ENCODE measurements at regions not wholly inside any gene's neighbourhood (a gene's known extent, or its start where the extent isn't known, plus 50 kb on each side); places are given as distances from the start of the nearest gene placed in this dataset.

- TF ChIP-seq CTCF (IDR thresholded peaks at IDR 0.05; ENCODE audit: insufficient read depth, low read depth, low read length, missing control alignments), result no peak
These were observed 287.7 kb downstream of the DHX35 start for GRCh38 chr20:39249798-39250197.

GRCh38 chr20:39248862-39249485 is 286.8 kb downstream of the DHX35 start:
- no peak for TF ChIP-seq CTCF (IDR thresholded peaks at IDR 0.05; ENCODE audit: insufficient read depth, low read depth, low read length, missing control alignments)
- H3K4me3 ChIP-seq (ENCODE audit: low read length), result no peak overlapping the region

More at GRCh38 chr20:39249798-39250197, 287.7 kb downstream of the DHX35 start:
- DNase-seq (ENCODE audit: low read depth), result no peak
- no peak overlapping the region for H3K4me3 ChIP-seq (ENCODE audit: low read length)

DNA sequence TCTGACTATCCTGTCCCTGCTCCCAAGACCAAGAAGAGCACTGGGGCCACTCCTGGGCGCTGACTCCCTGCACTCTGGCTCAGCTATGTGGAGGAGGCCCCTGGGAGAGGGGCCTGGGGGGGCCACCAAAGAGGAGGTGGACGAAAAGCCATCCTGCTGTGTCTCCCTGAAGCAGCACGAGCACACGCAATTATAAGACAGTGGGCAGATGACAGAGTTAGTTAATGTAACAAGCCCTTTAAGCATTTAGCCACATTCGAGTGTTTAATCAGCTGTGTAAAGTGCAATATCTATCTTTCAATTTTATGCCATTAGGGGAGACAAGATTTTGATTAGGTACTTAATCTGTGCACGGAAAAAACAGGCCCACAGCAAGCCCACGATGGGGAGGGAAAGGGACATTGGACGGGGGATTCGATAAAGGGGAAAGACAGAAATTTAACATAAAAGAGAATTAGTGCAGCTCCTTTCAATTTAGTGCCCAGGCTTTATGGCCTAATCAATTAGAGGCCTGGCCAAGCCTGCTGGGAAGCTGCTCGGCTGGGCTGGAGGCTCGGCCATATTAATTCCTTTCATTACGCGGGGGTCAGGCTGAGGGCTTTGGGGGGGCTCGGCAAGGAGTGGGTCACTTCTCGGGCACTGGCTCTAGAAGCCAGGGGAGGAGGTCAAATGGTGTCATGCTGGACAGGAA is 286.2 kb downstream of the DHX35 start:
- TF ChIP-seq CTCF (IDR thresholded peaks at IDR 0.05; ENCODE audit: insufficient read depth, low read depth, low read length, missing control alignments), result no peak
- DNase-seq (ENCODE audit: low read depth), result no peak
- no peak overlapping the region for H3K4me3 ChIP-seq (ENCODE audit: low read length)

More at GRCh38 chr20:39248862-39249485, 286.8 kb downstream of the DHX35 start:
- DNase-seq (ENCODE audit: low read depth), result no peak

DNA sequence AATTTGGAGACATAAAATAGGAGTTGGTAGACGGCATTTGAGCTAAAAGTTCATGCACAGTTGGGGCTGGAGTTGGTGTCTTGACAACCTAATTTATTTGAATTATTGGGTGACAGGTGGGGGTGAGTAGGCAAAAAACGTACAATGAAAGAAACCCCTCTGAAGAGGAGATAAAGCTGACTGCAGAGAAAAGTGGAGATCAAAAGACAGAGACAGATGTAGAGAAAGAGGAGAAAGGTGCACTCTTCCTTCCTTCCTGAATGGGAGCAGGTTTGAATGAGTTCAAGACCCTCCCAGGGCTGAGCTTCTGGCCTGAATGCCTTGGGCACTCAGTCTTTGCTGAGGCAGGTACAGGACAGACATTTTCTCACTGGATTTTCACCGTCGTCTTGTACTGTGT is 284.3 kb downstream of the DHX35 start:
- H3K4me3 ChIP-seq (ENCODE audit: low read length), result no peak overlapping the region
- DNase-seq (ENCODE audit: low read depth), result no peak
- TF ChIP-seq CTCF (IDR thresholded peaks at IDR 0.05; ENCODE audit: insufficient read depth, low read depth, low read length, missing control alignments), result no peak

- H3K4me3 ChIP-seq (ENCODE audit: low read length), result no peak overlapping the region
- no peak for DNase-seq (ENCODE audit: low read depth)
- TF ChIP-seq CTCF (IDR thresholded peaks at IDR 0.05; ENCODE audit: insufficient read depth, low read depth, low read length, missing control alignments), result no peak
These were observed 283.7 kb downstream of the DHX35 start for GRCh38 chr20:39245685-39246311.

GRCh38 chr20:39243962-39244361 is 281.8 kb downstream of the DHX35 start:
- DNase-seq (ENCODE audit: low read depth), result no peak
- TF ChIP-seq CTCF (IDR thresholded peaks at IDR 0.05; ENCODE audit: insufficient read depth, low read depth, low read length, missing control alignments), result no peak
- no peak overlapping the region for H3K4me3 ChIP-seq (ENCODE audit: low read length)

Data from epithelial cell of esophagus (primary cell).